ENCODE measurements at regions not wholly inside any gene's neighbourhood (a gene's known extent, or its start where the extent isn't known, plus 50 kb on each side); places are given as distances from the start of the nearest gene placed in this dataset.

DNA sequence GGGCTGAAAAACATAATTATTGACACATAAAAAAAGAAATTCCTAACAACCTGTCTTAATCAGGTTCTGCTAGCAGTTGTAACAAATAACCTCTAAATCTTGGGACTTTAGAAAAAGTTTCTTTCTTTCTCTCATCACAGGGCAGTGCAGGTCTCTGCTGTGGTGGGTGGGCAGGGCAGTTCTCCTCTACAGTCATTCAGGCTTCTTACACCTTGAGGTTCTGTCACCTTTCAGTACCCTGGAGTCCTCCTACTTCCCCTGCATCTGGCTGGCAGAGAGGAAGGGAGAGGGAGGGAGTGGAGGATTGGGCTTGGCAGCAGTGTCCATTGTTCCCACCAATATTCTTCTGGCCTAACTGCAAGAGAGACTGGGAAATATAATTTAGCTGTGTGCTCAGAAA lies 112.2 kb upstream of the ANKRD55 start:
- H3K27ac ChIP-seq: no peak overlapping the region
- TF ChIP-seq, protein P1, sequence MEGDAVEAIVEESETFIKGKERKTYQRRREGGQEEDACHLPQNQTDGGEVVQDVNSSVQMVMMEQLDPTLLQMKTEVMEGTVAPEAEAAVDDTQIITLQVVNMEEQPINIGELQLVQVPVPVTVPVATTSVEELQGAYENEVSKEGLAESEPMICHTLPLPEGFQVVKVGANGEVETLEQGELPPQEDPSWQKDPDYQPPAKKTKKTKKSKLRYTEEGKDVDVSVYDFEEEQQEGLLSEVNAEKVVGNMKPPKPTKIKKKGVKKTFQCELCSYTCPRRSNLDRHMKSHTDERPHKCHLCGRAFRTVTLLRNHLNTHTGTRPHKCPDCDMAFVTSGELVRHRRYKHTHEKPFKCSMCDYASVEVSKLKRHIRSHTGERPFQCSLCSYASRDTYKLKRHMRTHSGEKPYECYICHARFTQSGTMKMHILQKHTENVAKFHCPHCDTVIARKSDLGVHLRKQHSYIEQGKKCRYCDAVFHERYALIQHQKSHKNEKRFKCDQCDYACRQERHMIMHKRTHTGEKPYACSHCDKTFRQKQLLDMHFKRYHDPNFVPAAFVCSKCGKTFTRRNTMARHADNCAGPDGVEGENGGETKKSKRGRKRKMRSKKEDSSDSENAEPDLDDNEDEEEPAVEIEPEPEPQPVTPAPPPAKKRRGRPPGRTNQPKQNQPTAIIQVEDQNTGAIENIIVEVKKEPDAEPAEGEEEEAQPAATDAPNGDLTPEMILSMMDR (IDR thresholded peaks at IDR 0.05): no peak
- TF ChIP-seq POLR2A (IDR thresholded peaks at IDR 0.05): no peak

DNA sequence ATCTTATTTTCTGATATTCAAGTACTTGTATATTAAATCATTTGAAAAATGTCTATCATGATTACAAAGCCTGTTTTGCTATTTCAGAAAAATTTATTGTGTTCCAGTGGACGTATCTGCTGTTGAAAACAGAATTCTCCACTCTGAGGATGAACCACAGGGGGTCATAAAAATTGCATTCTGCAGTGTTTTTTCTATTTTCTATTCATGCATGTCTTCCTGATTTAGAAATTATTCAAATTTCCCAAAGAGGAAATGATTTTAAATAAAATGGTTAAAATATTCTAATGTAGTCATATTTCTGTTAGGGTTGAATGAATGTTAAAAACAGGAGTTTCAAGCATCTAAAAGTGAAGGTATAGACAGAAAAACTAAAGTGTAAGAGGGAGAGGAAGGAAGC lies 111.5 kb upstream of the ANKRD55 start:
- ATAC-seq (no peak), DNase-seq (no peak)
- no peaks in the 10 kb centered on the region for H3K4me1 ChIP-seq
- no peak overlapping the region for H3K27ac ChIP-seq
- no peaks in the 10 kb centered on the region for H3K9me3 ChIP-seq
- TF ChIP-seq POLR2A (IDR thresholded peaks at IDR 0.05): no peak
- TF ChIP-seq, protein P1 (IDR thresholded peaks at IDR 0.05): no peak
- no peaks in the 10 kb centered on the region for H3K27me3 ChIP-seq
- no peaks in the 10 kb centered on the region for H3K36me3 ChIP-seq
- intact Hi-C loops (cut with DNase I): no loop called here
- 77% methylated on average over 1 of the region's 1 CpG for WGBS (ENCODE audit: insufficient coverage, low coverage, low lambda C conversion rate, missing lambda C conversion rate)
- no peak overlapping the region for H3K4me3 ChIP-seq

More for the DNA sequence above, 112.2 kb upstream of the ANKRD55 start:
- H3K4me1 ChIP-seq: no peaks in the 10 kb centered on the region
- no peaks in the 10 kb centered on the region for H3K9me3 ChIP-seq
- DNase-seq (no peak), ATAC-seq (no peak)
- H3K36me3 ChIP-seq: no peaks in the 10 kb centered on the region
- H3K27me3 ChIP-seq: no peaks in the 10 kb centered on the region
- intact Hi-C loops (cut with DNase I): no loop called here
- H3K4me3 ChIP-seq: no peak overlapping the region

DNA sequence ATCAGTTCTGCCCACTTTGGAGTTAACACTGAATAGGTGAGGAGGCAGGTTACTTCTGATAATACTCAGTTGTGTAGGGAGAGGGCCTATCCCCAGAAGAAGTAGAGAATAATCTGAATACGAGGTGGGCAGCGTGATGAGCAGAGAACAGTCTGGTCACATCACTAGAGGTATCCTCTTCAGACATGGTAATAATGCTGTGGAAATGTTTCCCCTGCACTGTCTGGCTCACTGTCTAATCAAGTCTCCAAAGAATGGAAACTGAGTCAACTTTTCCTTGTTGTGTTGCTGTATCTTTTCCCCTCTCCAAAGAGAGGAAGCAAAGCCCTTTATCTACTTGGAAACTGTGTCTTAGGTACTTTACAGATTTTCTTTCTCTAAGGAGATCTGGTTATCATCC lies 110.9 kb upstream of the ANKRD55 start:
- Histone ChIP-seq H3K9me3 (no peaks in the 10 kb centered on the region), H3K27ac (no peak overlapping the region), H3K36me3 (no peaks in the 10 kb centered on the region), H3K4me3 (no peak overlapping the region), H3K4me1 (no peaks in the 10 kb centered on the region), H3K27me3 (no peaks in the 10 kb centered on the region)
- intact Hi-C loops (cut with DNase I): no loop called here
- whole genome bisulfite sequencing (ENCODE audit: insufficient coverage, low coverage, low lambda C conversion rate, missing lambda C conversion rate): 86% methylated on average over 2 of the region's 2 CpGs
- DNase-seq (no peak), ATAC-seq (no peak)
- TF ChIP-seq, protein P1 (IDR thresholded peaks at IDR 0.05): no peak
- TF ChIP-seq POLR2A (IDR thresholded peaks at IDR 0.05): no peak

DNA sequence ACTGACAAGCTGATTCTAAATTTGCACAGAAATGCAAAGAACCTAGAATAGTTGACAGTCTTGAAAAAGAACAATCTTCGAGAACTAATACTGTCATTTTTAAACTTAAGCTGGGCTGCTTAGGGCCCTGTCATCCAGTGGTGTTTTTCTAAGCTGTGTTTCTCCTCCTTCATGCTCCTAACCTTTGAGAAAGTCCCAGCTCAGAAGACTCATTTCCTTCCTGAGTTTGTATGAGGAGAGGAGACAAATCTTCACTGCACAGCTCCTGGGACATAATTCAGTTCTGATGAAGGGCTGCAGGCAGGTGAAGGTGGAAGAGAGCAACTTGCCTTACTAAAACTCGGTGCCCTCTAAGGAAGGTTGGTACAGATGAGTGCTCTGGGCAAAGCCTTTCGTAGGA lies 109.5 kb upstream of the ANKRD55 start:
- TF ChIP-seq, protein P1 (IDR thresholded peaks at IDR 0.05): no peak
- no peak for TF ChIP-seq POLR2A (IDR thresholded peaks at IDR 0.05)
- no peak for ATAC-seq
- H3K9me3 ChIP-seq: no peaks in the 10 kb centered on the region
- WGBS (ENCODE audit: insufficient coverage, low coverage, low lambda C conversion rate, missing lambda C conversion rate): 89% methylated on average over 3 of the region's 3 CpGs
- H3K4me1 ChIP-seq: no peaks in the 10 kb centered on the region
- intact Hi-C loops (cut with DNase I): no loop called here
- H3K4me3 ChIP-seq: no peak overlapping the region
- no peaks in the 10 kb centered on the region for H3K36me3 ChIP-seq
- DNase-seq: no peak
- H3K27ac ChIP-seq: no peak overlapping the region
- H3K27me3 ChIP-seq: no peaks in the 10 kb centered on the region

All from right lobe of liver (tissue), 6 donors.